ENCODE measurements at regions not wholly inside any gene's neighbourhood (a gene's known extent, or its start where the extent isn't known, plus 50 kb on each side); places are given as distances from the start of the nearest gene placed in this dataset.
A peak's percentile ranks its signal among the peaks of the same experiment; 100 is the strongest.

DNA sequence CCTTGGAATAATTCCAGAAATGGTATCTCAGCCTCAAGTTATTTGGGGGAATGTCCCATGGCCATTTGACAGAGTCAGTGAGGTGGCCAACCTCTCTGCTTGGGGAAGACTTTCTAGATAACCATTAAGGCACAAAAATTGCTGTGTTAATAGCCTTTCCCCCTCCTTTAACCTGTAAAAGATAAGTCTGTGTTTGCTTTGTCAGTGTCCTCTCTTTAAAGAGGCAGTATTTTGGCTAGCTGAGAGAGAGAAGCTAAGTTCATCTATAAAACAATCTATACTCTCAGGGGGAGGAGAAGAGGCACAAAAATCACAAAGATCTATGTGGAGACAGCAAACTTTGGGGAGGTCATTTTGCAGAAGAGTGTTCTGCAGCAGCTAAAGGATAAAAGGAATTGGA, 72.1 kb downstream of the PLCE1 start:
- Histone ChIP-seq H3K4me3 (ENCODE audit: low read length) (no peak overlapping the region), H3K27ac (ENCODE audit: low read length) (peak overlapping the region; percentile 62), H3K27me3 (ENCODE audit: control insufficient read depth, insufficient read depth, low read length) (no peaks in the 10 kb centered on the region), H3K4me1 (ENCODE audit: control insufficient read depth, insufficient read depth, low read length) (peaks cover 51% of the 10 kb centered on the region), H3K36me3 (ENCODE audit: control insufficient read depth, insufficient read depth, low read length) (no peaks in the 10 kb centered on the region), H3K9me3 (ENCODE audit: control insufficient read depth, low read depth, low read length) (no peaks in the 10 kb centered on the region)
- no peak for DNase-seq

DNA sequence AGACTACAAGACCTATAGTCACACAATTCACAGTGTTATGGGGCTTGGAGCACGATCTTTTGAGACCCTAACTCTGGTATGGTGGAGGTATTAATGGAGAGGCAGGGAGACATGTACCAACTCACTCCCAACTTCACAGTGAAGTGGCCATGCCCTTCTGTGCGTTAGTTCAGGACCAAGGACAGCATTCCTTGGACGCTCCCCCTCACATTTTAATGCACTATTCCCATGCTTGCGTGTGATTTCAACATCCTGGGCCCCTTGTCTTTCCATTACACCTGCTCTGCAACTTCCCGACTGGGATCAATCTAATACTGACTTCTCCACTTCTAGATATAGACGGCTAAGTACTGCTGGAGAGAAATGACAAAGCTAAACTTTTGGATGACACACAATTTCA, 72.7 kb downstream of the PLCE1 start:
- Histone ChIP-seq H3K27me3 (ENCODE audit: control insufficient read depth, insufficient read depth, low read length) (no peaks in the 10 kb centered on the region), H3K9me3 (ENCODE audit: control insufficient read depth, low read depth, low read length) (no peaks in the 10 kb centered on the region), H3K4me3 (ENCODE audit: low read length) (no peak overlapping the region), H3K4me1 (ENCODE audit: control insufficient read depth, insufficient read depth, low read length) (peaks cover 47% of the 10 kb centered on the region), H3K36me3 (ENCODE audit: control insufficient read depth, insufficient read depth, low read length) (no peaks in the 10 kb centered on the region), H3K27ac (ENCODE audit: low read length) (peak overlapping the region; percentile 62)
- no CpG with 5 or more reads among the region's 6 CpGs for WGBS (ENCODE audit: insufficient coverage, low lambda C conversion rate)
- DNase-seq: peak; percentile 68 to 81

DNA sequence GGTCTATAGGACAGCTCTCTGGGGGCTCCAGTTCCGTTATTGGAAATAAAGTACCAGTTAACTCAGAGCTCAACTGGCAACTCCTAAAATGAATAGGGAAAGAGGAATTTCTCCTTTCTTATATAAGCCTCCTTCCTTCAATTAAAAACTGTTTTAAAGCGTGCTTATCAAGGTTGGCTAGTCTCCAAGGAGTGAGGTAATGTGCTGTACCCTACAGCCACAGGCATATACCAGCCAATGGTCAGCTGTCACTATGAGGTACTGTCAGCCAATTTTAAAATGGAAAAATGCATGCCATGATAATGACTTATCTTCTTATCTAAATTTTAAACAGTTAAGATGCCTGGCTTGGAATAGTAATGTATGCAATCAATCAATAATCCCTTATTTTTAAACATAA, 76.2 kb downstream of the PLCE1 start:
- no CpG with 5 or more reads among the region's 2 CpGs for WGBS (ENCODE audit: insufficient coverage, low lambda C conversion rate)
- Histone ChIP-seq H3K27ac (ENCODE audit: low read length) (no peak overlapping the region), H3K9me3 (ENCODE audit: control insufficient read depth, low read depth, low read length) (no peaks in the 10 kb centered on the region), H3K4me3 (ENCODE audit: low read length) (no peak overlapping the region), H3K4me1 (ENCODE audit: control insufficient read depth, insufficient read depth, low read length) (peaks cover 36% of the 10 kb centered on the region), H3K27me3 (ENCODE audit: control insufficient read depth, insufficient read depth, low read length) (no peaks in the 10 kb centered on the region), H3K36me3 (ENCODE audit: control insufficient read depth, insufficient read depth, low read length) (no peaks in the 10 kb centered on the region)
- DNase-seq: peak; percentile 52 to 66

DNA sequence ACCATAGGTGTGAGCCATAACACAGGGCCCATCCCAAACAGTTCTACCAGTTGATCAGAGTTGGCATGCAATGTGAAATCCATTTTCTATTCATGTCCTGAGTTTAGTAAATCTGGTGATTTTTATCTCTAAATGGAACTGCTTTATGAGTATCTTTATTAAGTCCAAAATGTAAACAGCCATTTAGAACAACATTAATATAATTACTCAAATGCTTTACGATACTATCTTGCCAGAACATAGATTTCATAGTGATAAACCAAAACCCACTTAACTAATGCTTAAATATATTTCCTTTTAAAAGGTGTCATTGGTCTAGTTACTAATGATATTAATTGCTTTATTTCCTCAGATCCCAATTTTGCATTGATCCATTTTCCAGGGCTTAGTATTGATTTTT, 80.7 kb downstream of the PLCE1 start:
- Histone ChIP-seq H3K36me3 (ENCODE audit: control insufficient read depth, insufficient read depth, low read length) (no peaks in the 10 kb centered on the region), H3K27ac (ENCODE audit: low read length) (no peak overlapping the region), H3K4me1 (ENCODE audit: control insufficient read depth, insufficient read depth, low read length) (peaks cover 25% of the 10 kb centered on the region), H3K9me3 (ENCODE audit: control insufficient read depth, low read depth, low read length) (no peaks in the 10 kb centered on the region), H3K4me3 (ENCODE audit: low read length) (no peak overlapping the region), H3K27me3 (ENCODE audit: control insufficient read depth, insufficient read depth, low read length) (no peaks in the 10 kb centered on the region)
- DNase-seq: no peak
- 100% methylated on average over 1 of the region's 1 CpG for WGBS (ENCODE audit: insufficient coverage, low lambda C conversion rate)

DNA sequence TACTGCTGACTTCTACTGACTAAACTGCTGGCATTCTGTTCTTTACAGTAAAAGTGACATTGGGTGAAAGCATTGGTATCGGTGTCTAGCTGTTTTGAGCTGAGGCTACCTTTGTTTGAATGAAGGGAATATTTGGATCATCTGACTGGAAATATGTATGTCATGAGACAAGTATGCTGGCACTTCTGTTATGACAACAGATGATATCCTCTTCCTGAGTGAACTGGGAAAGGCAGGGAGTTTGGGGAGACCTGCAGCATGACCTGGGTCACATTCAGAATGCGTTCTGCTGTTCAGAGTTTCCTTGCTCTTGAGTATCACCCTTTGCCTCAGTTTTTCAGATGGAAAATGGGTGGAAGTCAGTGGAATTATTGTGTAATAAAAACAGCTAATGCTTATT, 81.8 kb downstream of the PLCE1 start:
- H3K9me3 ChIP-seq (ENCODE audit: control insufficient read depth, low read depth, low read length): no peaks in the 10 kb centered on the region
- no peaks in the 10 kb centered on the region for H3K36me3 ChIP-seq (ENCODE audit: control insufficient read depth, insufficient read depth, low read length)
- peak overlapping the region; percentile 63 for H3K27ac ChIP-seq (ENCODE audit: low read length)
- no peaks in the 10 kb centered on the region for H3K27me3 ChIP-seq (ENCODE audit: control insufficient read depth, insufficient read depth, low read length)
- WGBS (ENCODE audit: insufficient coverage, low lambda C conversion rate): no CpG with 5 or more reads among the region's 2 CpGs
- peaks cover 18% of the 10 kb centered on the region for H3K4me1 ChIP-seq (ENCODE audit: control insufficient read depth, insufficient read depth, low read length)
- no peak for DNase-seq
- H3K4me3 ChIP-seq (ENCODE audit: low read length): no peak overlapping the region

DNA sequence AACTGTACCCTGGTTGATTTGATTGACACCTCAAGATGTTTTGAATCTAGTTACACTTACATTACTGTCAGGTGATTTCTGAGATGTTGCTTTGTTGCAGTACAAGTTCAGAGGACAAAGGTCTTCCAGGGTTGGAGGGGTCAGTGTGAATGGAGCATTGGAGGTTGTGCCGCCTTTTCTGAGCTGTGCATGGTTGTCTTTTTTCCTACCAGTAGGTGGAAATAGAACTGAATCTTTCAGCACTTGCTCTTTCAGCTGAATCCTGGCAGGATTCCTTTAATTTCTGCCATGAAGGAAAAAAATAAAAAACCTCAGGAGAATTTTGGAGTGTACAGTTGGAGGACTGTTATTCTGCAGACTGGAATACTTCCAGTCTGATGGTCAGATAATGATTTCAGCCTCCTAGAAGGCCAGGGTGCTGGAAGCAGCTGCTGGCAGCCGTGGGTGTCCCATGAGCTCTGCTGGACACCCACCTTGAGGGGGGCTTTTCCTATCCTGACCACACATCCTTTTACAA, 82.7 kb downstream of the PLCE1 start:
- Histone ChIP-seq H3K9me3 (ENCODE audit: control insufficient read depth, low read depth, low read length) (no peaks in the 10 kb centered on the region), H3K4me1 (ENCODE audit: control insufficient read depth, insufficient read depth, low read length) (peaks cover 18% of the 10 kb centered on the region), H3K36me3 (ENCODE audit: control insufficient read depth, insufficient read depth, low read length) (no peaks in the 10 kb centered on the region), H3K27me3 (ENCODE audit: control insufficient read depth, insufficient read depth, low read length) (no peaks in the 10 kb centered on the region), H3K27ac (ENCODE audit: low read length) (peak overlapping the region; percentile 63), H3K4me3 (ENCODE audit: low read length) (no peak overlapping the region)
- DNase-seq: peak; percentile 72 to 85
- no CpG with 5 or more reads among the region's 2 CpGs for WGBS (ENCODE audit: insufficient coverage, low lambda C conversion rate)

DNA sequence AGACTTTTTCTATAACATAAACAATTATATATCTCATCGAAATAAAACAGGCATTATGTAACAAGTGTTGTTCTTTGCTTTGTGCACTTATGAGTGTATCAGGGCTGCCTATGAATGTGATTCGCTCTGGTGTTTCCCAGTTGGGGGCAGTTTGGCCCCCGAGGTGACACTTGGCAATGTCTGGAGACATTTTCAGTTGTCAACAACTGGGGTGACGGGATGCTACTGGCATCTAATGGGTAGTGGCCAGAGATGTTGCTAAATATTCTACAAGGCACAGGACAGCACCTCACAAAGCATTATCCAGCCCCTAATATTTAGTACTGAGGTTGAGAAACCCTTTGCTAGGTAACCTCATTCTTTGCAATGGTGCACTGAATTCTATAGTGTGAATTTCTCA, 83.3 kb downstream of the PLCE1 start:
- H3K4me3 ChIP-seq (ENCODE audit: low read length): no peak overlapping the region
- no peaks in the 10 kb centered on the region for H3K36me3 ChIP-seq (ENCODE audit: control insufficient read depth, insufficient read depth, low read length)
- DNase-seq: no peak
- H3K27ac ChIP-seq (ENCODE audit: low read length): peak overlapping the region; percentile 43
- H3K9me3 ChIP-seq (ENCODE audit: control insufficient read depth, low read depth, low read length): no peaks in the 10 kb centered on the region
- no CpG with 5 or more reads among the region's 4 CpGs for WGBS (ENCODE audit: insufficient coverage, low lambda C conversion rate)
- peaks cover 18% of the 10 kb centered on the region for H3K4me1 ChIP-seq (ENCODE audit: control insufficient read depth, insufficient read depth, low read length)
- no peaks in the 10 kb centered on the region for H3K27me3 ChIP-seq (ENCODE audit: control insufficient read depth, insufficient read depth, low read length)

DNA sequence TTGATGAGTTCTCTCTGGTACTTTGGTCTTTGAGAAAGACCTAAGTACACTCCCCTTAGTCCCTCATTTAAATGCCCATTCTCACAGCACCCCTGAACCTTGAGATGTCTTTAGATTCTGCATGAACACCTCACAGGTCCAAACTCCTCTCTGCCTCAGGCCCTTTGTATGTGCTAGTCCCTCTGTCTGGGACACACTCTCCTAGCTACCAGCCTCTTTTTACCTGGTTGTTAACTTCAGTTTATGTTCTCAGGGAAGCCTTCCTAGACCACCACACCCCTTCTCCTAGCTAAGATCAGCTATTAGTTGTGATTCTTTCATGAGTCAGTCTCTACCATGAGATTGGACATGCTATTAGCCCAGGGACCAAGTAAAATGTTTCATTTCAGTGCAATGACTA, 86.4 kb downstream of the PLCE1 start:
- Histone ChIP-seq H3K27me3 (ENCODE audit: control insufficient read depth, insufficient read depth, low read length) (no peaks in the 10 kb centered on the region), H3K9me3 (ENCODE audit: control insufficient read depth, low read depth, low read length) (no peaks in the 10 kb centered on the region), H3K4me3 (ENCODE audit: low read length) (no peak overlapping the region), H3K27ac (ENCODE audit: low read length) (no peak overlapping the region), H3K4me1 (ENCODE audit: control insufficient read depth, insufficient read depth, low read length) (peaks cover 18% of the 10 kb centered on the region), H3K36me3 (ENCODE audit: control insufficient read depth, insufficient read depth, low read length) (no peaks in the 10 kb centered on the region)
- DNase-seq: no peak

DNA sequence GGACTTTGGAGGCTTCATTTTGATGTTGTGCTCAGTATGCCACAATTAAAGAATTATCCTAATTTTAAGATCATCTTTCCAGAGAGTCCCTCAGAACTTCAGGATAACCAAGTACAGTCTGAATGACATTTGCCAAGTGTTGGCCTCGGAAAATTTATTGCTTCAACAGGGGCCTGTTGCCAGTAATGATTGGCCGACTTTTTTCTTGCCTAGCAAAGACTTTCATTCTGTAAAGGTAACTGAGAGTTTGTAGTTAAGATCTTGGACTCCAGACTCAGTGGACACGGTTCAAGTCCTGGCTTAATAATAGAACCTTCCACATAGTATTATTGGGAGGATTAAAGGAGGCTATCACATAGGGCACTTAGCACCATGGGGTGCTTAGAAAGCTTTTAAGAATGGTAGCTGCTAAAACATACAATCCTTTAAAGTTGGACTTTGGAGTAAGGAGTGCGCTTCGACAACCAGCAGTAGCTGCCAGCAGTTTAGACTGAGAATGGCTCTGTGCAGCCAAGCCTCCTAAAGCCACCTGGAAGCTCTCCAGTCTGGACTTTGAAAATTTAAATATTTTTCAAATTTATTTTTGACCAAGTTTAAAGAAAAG, 90.0 kb downstream of the PLCE1 start:
- Histone ChIP-seq H3K4me3 (ENCODE audit: low read length) (no peak overlapping the region), H3K36me3 (ENCODE audit: control insufficient read depth, insufficient read depth, low read length) (peaks cover 2% of the 10 kb centered on the region), H3K27ac (ENCODE audit: low read length) (no peak overlapping the region), H3K4me1 (ENCODE audit: control insufficient read depth, insufficient read depth, low read length) (no peaks in the 10 kb centered on the region), H3K27me3 (ENCODE audit: control insufficient read depth, insufficient read depth, low read length) (no peaks in the 10 kb centered on the region), H3K9me3 (ENCODE audit: control insufficient read depth, low read depth, low read length) (no peaks in the 10 kb centered on the region)
- DNase-seq: no peak
- no CpG with 5 or more reads among the region's 5 CpGs for WGBS (ENCODE audit: insufficient coverage, low lambda C conversion rate)

DNA sequence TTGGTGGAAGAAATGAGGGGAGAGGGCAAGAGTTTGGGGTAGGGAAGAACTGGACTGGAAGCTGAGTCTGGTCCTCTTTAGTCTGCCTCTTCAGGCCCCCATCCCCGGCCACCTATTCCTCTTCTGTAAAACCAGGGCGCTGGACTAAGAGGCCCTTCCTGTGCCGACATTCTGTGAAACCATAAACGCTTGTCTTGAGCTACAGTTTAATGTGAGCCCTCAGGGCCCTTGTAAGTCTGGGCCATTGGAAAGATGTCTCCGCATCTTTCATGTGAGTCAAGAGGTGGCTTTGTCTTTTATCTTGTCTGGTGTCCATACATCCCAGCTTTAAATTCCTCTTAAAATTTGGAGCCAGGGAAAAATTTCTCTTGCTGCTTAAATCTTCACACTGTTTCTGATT, 90.6 kb downstream of the PLCE1 start:
- no peak overlapping the region for H3K27ac ChIP-seq (ENCODE audit: low read length)
- WGBS (ENCODE audit: insufficient coverage, low lambda C conversion rate): 80% methylated on average over 2 of the region's 5 CpGs

DNA sequence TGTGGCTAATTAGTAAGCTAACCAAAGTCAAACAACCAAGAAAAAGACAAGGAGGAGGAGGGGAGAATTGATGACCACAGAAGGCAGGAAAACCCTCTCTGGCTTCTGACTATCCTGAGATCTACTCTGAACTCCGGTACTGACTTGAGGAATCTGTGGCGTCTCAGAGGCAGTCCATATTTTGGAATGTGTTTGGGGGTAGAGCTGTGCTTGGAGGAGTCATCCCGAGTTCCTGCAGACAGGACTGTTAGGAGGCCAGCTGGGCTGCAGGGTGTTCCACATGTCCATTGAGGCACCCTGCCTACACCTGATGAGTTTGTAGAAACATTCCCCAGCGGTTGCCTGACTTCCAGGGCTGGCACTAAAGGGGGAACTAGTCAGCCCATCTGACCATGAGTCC, 91.6 kb downstream of the PLCE1 start:
- DNase-seq: no peak
- Histone ChIP-seq H3K36me3 (ENCODE audit: control insufficient read depth, insufficient read depth, low read length) (peaks cover 2% of the 10 kb centered on the region), H3K4me3 (ENCODE audit: low read length) (no peak overlapping the region), H3K9me3 (ENCODE audit: control insufficient read depth, low read depth, low read length) (no peaks in the 10 kb centered on the region), H3K27ac (ENCODE audit: low read length) (no peak overlapping the region), H3K4me1 (ENCODE audit: control insufficient read depth, insufficient read depth, low read length) (no peaks in the 10 kb centered on the region), H3K27me3 (ENCODE audit: control insufficient read depth, insufficient read depth, low read length) (no peaks in the 10 kb centered on the region)
- no CpG with 5 or more reads among the region's 4 CpGs for WGBS (ENCODE audit: insufficient coverage, low lambda C conversion rate)

More for the DNA sequence above, 90.6 kb downstream of the PLCE1 start:
- Histone ChIP-seq H3K4me3 (ENCODE audit: low read length) (no peak overlapping the region), H3K9me3 (ENCODE audit: control insufficient read depth, low read depth, low read length) (no peaks in the 10 kb centered on the region), H3K36me3 (ENCODE audit: control insufficient read depth, insufficient read depth, low read length) (peaks cover 2% of the 10 kb centered on the region), H3K4me1 (ENCODE audit: control insufficient read depth, insufficient read depth, low read length) (no peaks in the 10 kb centered on the region), H3K27me3 (ENCODE audit: control insufficient read depth, insufficient read depth, low read length) (no peaks in the 10 kb centered on the region)
- no peak for DNase-seq
